K562 (cell line): ENCODE measurements at regions not wholly inside any gene's neighbourhood (a gene's known extent, or its start where the extent isn't known, plus 50 kb on each side); places are given as distances from the start of the nearest gene placed in this dataset.

ENCODE experiments used
- CBX8 ChIP-seq: fragments of 200-600 bp; sonication (generic); IDR thresholded peaks from 2 replicates; pipeline ENCODE4 v1.6.1; 2012; ENCODE audit warnings: borderline replicate concordance, mixed run types, low read depth, mild to moderate bottlenecking, moderate library complexity, mixed read lengths, low read length, control low read depth, inconsistent platforms; ENCODE audit not compliant: poor library complexity, severe bottlenecking; ENCODE audit errors: extremely low read depth
- EGR1 ChIP-seq: fragments of 450-650 bp; conservative IDR thresholded peaks from 2 replicates; pipeline ENCODE4 v1.6.1; 2017; ENCODE audit warnings: mild to moderate bottlenecking
- FOXJ3 ChIP-seq: sonication (generic); formaldehyde crosslinking; IDR thresholded peaks from 2 replicates; pipeline ENCODE4 v1.4.0; 2020; ENCODE audit warnings: mild to moderate bottlenecking, missing genetic modification reagents
- HNRNPL ChIP-seq: fragments of 200-400 bp; formaldehyde crosslinking; IDR thresholded peaks from 2 replicates; pipeline ENCODE4 v1.6.1; 2017; ENCODE audit warnings: low read depth, mild to moderate bottlenecking, low read length
- MAFG ChIP-seq: fragments of 450-650 bp; conservative IDR thresholded peaks from 2 replicates; pipeline ENCODE4 v1.6.1; 2016; ENCODE audit warnings: missing genetic modification characterization, missing compliant biosample characterization
- MTA1 ChIP-seq: fragments of 450-650 bp; IDR thresholded peaks from 2 replicates; pipeline ENCODE4 v1.6.1; 2017; ENCODE audit warnings: borderline replicate concordance
- POLR2A ChIP-seq: fragments of 450-650 bp; conservative IDR thresholded peaks from 2 replicates; pipeline ENCODE4 v1.6.1; 2016
- RBM14 ChIP-seq: fragments of 200-400 bp; formaldehyde crosslinking; IDR thresholded peaks from 2 replicates; pipeline ENCODE4 v1.6.1; 2018; ENCODE audit warnings: low read depth, mild to moderate bottlenecking, low read length, moderate library complexity, borderline replicate concordance; ENCODE audit not compliant: insufficient read depth
- SAFB2 ChIP-seq: fragments of 200-400 bp; formaldehyde crosslinking; IDR thresholded peaks from 2 replicates; pipeline ENCODE4 v1.6.1; 2018; ENCODE audit warnings: borderline replicate concordance, low read length, low read depth, moderate library complexity; ENCODE audit not compliant: severe bottlenecking
- ZNF124 ChIP-seq: sonication (generic); formaldehyde crosslinking; IDR thresholded peaks from 2 replicates; pipeline ENCODE4 v1.8.1; 2022; ENCODE audit warnings: missing genetic modification reagents
- ZNF146 ChIP-seq: IDR thresholded peaks from one replicate; pipeline ENCODE4 v1.6.1; 2018; ENCODE audit warnings: missing compliant biosample characterization; ENCODE audit not compliant: unreplicated experiment
- ZNF780A ChIP-seq: fragments of 250-450 bp; sonication (Bioruptor Pico); IDR thresholded peaks from 2 replicates; pipeline ENCODE4 v1.5.0; 2021; ENCODE audit warnings: mild to moderate bottlenecking
- TF ChIP-seq, protein P1 (sequence below), 3 experiments: IDR thresholded peaks in 2 of 3; conservative IDR thresholded peaks in 1 of 3; 2 replicates each; pipeline ENCODE4 v1.5.1; 2011 to 2012; ENCODE audit warnings: low read length in 3 of 3, mild to moderate bottlenecking in 3 of 3, control low read depth in 2 of 3, improper control_type of control experiment in 1 of 3, inconsistent platforms in 1 of 3, low read depth in 1 of 3, mixed read lengths in 1 of 3, moderate library complexity in 1 of 3; ENCODE audit not compliant: insufficient read depth in 2 of 3

DNA sequence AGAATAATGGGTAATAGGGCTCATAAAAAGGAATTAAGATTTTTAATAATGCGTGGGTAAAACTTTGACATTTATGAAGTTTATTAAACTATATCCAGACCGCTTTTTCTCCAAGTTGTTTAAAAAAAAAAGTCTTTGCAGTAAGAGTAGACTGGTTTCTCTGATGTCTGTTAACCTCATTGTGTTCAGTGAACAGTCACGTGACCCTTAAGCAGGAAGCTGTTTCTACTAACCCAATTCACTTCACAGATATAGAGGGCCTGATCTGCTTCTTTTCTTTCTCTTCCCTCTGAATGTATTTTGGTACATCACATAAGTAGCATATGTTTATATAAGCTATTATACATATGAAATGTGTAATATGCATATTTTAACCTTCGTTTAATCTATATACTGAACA is 1011.3 kb upstream of the CELF4 start:
- TF ChIP-seq ZNF124 (no peak), EGR1 (no peak), HNRNPL (no peak), FOXJ3 (CRISPR knock-in tag) (no peak), ZNF780A (CRISPR knock-in tag) (no peak), CBX8 (no peak), MTA1 (no peak), SAFB2 (no peak), ZNF146 (CRISPR knock-in tag) (no peak), MAFG (tag) (no peak), POLR2A (no peak), RBM14 (no peak)
- TF ChIP-seq, protein P1, sequence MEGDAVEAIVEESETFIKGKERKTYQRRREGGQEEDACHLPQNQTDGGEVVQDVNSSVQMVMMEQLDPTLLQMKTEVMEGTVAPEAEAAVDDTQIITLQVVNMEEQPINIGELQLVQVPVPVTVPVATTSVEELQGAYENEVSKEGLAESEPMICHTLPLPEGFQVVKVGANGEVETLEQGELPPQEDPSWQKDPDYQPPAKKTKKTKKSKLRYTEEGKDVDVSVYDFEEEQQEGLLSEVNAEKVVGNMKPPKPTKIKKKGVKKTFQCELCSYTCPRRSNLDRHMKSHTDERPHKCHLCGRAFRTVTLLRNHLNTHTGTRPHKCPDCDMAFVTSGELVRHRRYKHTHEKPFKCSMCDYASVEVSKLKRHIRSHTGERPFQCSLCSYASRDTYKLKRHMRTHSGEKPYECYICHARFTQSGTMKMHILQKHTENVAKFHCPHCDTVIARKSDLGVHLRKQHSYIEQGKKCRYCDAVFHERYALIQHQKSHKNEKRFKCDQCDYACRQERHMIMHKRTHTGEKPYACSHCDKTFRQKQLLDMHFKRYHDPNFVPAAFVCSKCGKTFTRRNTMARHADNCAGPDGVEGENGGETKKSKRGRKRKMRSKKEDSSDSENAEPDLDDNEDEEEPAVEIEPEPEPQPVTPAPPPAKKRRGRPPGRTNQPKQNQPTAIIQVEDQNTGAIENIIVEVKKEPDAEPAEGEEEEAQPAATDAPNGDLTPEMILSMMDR (IDR thresholded peaks at IDR 0.05 in 2 of 3, conservative IDR thresholded peaks at IDR 0.05 in 1 of 3; ENCODE audit: insufficient read depth in 2 of 3, low read depth in 1 of 3, low read length in 3 of 3), result no peak
